OCI-LY7 (cell line): ENCODE measurements at regions not wholly inside any gene's neighbourhood (a gene's known extent, or its start where the extent isn't known, plus 50 kb on each side); places are given as distances from the start of the nearest gene placed in this dataset.

ENCODE experiments used
- EZH2phosphoT487 ChIP-seq: fragments of 200-600 bp; sonication (generic); IDR thresholded peaks from 2 replicates; pipeline ENCODE4 v1.6.1; 2018; ENCODE audit warnings: low read depth, borderline replicate concordance, mild to moderate bottlenecking, mixed run types, antibody characterized with exemption, low read length, moderate library complexity, mixed read lengths
- TF ChIP-seq, protein P1 (sequence below): fragments of 200-600 bp; sonication (generic); conservative IDR thresholded peaks from 2 replicates; pipeline ENCODE4 v1.5.1; 2014; ENCODE audit warnings: mild to moderate bottlenecking, antibody characterized with exemption, low read length, moderate library complexity, mixed read lengths

DNA sequence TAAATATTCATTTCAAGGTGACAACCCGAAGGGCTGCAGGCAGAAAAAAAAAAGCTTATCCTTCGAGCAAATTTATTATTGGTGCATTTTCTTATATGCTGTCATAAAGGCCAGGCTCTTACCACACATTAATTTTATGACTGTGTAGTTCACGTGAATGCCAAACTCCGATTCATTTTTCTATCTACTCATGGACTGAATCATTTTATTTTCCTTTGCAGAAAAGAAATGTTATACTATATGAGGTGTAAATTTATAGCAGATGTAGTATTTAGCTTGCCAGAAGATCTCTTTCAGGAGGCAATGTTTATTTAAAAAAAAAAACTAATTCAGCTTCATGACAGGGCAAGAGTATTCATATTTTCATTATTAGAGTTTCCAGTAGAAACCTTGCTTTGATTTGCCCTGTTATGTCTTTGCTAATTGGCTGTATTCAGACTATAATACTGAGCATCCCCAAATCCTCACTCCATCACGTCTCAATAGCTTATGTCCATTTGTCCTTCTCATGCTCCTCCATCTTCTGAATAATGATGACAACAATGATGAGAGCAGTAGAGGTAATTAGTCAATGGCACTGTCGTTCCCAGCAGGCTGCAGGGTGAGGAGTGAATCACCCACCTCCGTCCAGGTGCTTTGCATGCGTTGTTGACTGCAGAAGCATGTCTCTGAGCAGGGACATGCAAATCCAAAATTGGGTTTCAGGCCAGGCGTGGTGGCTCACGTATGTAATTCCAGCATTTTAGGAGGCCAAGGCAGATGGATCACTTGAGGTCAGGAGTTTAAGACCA lies 101.1 kb upstream of the RAB12 start:
- TF ChIP-seq, protein P1, sequence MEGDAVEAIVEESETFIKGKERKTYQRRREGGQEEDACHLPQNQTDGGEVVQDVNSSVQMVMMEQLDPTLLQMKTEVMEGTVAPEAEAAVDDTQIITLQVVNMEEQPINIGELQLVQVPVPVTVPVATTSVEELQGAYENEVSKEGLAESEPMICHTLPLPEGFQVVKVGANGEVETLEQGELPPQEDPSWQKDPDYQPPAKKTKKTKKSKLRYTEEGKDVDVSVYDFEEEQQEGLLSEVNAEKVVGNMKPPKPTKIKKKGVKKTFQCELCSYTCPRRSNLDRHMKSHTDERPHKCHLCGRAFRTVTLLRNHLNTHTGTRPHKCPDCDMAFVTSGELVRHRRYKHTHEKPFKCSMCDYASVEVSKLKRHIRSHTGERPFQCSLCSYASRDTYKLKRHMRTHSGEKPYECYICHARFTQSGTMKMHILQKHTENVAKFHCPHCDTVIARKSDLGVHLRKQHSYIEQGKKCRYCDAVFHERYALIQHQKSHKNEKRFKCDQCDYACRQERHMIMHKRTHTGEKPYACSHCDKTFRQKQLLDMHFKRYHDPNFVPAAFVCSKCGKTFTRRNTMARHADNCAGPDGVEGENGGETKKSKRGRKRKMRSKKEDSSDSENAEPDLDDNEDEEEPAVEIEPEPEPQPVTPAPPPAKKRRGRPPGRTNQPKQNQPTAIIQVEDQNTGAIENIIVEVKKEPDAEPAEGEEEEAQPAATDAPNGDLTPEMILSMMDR: no peak
- no peak for TF ChIP-seq EZH2phosphoT487
